Esophagus squamous epithelium (tissue), 5 donors: ENCODE measurements at regions not wholly inside any gene's neighbourhood (a gene's known extent, or its start where the extent isn't known, plus 50 kb on each side); places are given as distances from the start of the nearest gene placed in this dataset.

Source experiments
- DNase-seq: peaks from one replicate; lab custom pipeline; 2025; lab: John Stamatoyannopoulos, UW
- H3K27ac ChIP-seq, 4 donors: fragments of 200-600 bp; sonication (generic); one replicate each; pipeline ENCODE4 v1.5.1; 2016 to 2019; ENCODE audit warnings: mild to moderate bottlenecking in 1 of 4
- H3K27me3 ChIP-seq, 4 donors: fragments of 200-600 bp; sonication (generic); 1 replicate in 3 of 4; 2 replicates in 1 of 4; pipeline versions ENCODE4 v1.5.1 to v1.6.0; 2017 to 2021; ENCODE audit warnings: antibody characterized with exemption in 1 of 4
- H3K36me3 ChIP-seq, 3 donors: fragments of 200-600 bp; sonication (generic); one replicate each; pipeline ENCODE4 v1.5.1; 2016 to 2019
- H3K4me1 ChIP-seq, 3 donors: fragments of 200-600 bp; sonication (generic); one replicate each; pipeline ENCODE4 v1.5.1; 2017 to 2019
- H3K4me3 ChIP-seq, 4 donors: fragments of 200-600 bp; sonication (generic); 1 replicate in 3 of 4; 2 replicates in 1 of 4; pipeline ENCODE4 v1.5.1; 2016 to 2019; ENCODE audit warnings: mild to moderate bottlenecking in 2 of 4, moderate library complexity in 1 of 4
- H3K9me3 ChIP-seq, 3 donors: fragments of 200-600 bp; sonication (generic); one replicate each; pipeline ENCODE4 v1.5.1; 2016 to 2019
- POLR2A ChIP-seq, 4 donors: fragments of 450-650 bp; IDR thresholded peaks; one replicate each; pipeline ENCODE4 v1.6.1; 2017; ENCODE audit warnings: antibody characterized with exemption in 4 of 4, mild to moderate bottlenecking in 4 of 4, moderate library complexity in 3 of 4
- WGBS, 2 donors: methylation state at CpG; one replicate each; pipeline ENCODE4 v1.1.5; 2018; 5-methylcytosine and 5-hydroxymethylcytosine counted together
- intact Hi-C: fragments of 100-400 bp; cut with DNase I; formaldehyde crosslinking; loops from one replicate; pipeline ENCODE4 v1.15.0; 2022
- TF ChIP-seq, protein P1 (sequence below), 6 experiments: fragments of 450-650 bp in 4 of 6; fragments of 200-600 bp in 2 of 6; sonication (generic) in 2 of 6; IDR thresholded peaks; one replicate each; pipeline ENCODE4 v1.5.1; 2016 to 2019; ENCODE audit warnings: antibody characterized with exemption in 6 of 6, mild to moderate bottlenecking in 4 of 6, moderate library complexity in 4 of 6
- donor health status: DM: yes; HTN: yes; CAD: no.

DNA sequence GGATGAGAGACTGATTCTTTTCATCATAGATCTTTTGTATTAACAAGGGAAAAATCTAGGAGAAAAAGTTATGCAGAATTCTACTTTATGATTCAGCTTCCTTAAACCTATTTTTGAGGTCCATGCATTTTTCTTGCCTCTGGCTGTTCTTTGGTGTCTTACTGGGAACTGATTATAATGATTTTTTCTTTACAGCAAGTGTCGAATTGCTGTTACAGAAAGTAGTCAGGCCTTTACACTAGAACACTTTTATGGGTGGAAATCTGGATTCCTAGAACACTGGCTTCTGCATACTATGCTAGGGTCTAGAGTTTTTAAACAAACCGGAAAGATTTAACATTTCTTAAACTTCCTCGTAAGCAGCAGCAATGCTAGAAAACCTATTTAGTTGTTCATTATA, 302.6 kb downstream of the NUP35 start:
- Histone ChIP-seq H3K4me1 (no peaks in the 10 kb centered on the region), H3K27me3 (no peaks in the 10 kb centered on the region), H3K9me3 (peaks cover 0 to 7% (median 3%) of the 10 kb centered on the region in 3 donors), H3K27ac (no peak overlapping the region), H3K4me3 (no peak overlapping the region), H3K36me3 (no peaks in the 10 kb centered on the region)
- DNase-seq, result no peak
- 66 to 77% methylated on average over 3 of the region's 3 CpGs for WGBS, 2 donors
- TF ChIP-seq POLR2A (IDR thresholded peaks at IDR 0.05), result no peak
- TF ChIP-seq, protein P1, sequence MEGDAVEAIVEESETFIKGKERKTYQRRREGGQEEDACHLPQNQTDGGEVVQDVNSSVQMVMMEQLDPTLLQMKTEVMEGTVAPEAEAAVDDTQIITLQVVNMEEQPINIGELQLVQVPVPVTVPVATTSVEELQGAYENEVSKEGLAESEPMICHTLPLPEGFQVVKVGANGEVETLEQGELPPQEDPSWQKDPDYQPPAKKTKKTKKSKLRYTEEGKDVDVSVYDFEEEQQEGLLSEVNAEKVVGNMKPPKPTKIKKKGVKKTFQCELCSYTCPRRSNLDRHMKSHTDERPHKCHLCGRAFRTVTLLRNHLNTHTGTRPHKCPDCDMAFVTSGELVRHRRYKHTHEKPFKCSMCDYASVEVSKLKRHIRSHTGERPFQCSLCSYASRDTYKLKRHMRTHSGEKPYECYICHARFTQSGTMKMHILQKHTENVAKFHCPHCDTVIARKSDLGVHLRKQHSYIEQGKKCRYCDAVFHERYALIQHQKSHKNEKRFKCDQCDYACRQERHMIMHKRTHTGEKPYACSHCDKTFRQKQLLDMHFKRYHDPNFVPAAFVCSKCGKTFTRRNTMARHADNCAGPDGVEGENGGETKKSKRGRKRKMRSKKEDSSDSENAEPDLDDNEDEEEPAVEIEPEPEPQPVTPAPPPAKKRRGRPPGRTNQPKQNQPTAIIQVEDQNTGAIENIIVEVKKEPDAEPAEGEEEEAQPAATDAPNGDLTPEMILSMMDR (IDR thresholded peaks at IDR 0.05), result no peak
- intact Hi-C loops, result no loop called here

DNA sequence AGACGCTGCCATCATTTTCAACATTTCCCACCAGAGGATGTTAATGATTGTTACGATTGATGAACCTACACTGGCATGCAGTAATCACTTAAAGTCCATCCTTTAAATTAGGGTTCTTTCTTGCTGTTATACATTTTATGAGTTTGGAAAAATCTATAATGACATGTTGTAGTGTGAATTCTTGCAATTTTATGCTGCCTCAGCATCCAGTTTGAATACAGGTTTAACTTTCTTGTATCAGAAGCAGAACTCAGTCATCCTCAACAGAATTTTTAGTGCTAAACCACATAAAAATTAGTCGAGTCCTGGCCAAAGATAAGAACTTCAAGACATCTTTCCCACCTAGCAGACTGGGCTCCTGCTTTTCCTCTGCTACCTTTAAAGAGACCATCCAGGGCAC, 303.3 kb downstream of the NUP35 start:
- no peaks in the 10 kb centered on the region for H3K27me3 ChIP-seq
- no peaks in the 10 kb centered on the region for H3K4me1 ChIP-seq
- TF ChIP-seq POLR2A (IDR thresholded peaks at IDR 0.05), result no peak
- TF ChIP-seq, protein P1 (IDR thresholded peaks at IDR 0.05), result no peak
- H3K9me3 ChIP-seq, result peaks cover 0 to 7% (median 3%) of the 10 kb centered on the region in 3 donors
- H3K36me3 ChIP-seq, result no peaks in the 10 kb centered on the region
- intact Hi-C loops, result no loop called here
- DNase-seq, result no peak
- H3K27ac ChIP-seq, result no peak overlapping the region
- WGBS, 2 donors, result 73 to 77% methylated on average over 3 of the region's 3 CpGs
- no peak overlapping the region for H3K4me3 ChIP-seq

DNA sequence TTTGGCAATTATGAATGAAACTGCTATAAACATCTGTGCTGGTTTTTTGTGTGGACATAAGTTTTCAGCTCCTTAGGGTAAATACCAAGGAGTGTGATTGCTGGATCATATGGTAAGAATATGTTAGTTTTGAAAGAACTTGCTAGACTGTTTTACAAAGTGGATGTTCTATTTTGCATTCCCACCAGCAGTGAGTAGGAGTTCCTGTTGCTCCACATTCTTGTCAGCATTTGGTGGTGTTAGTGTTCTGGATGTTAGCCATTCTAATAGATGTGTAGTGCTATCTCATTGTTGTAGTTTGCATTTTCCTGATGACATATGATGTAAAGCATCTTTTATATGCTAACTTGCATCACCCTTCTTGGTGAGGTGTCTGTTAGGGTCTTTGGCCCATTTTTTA, 304.6 kb downstream of the NUP35 start:
- peaks cover 0 to 7% (median 3%) of the 10 kb centered on the region in 3 donors for H3K9me3 ChIP-seq
- H3K27me3 ChIP-seq, result no peaks in the 10 kb centered on the region
- H3K36me3 ChIP-seq, result no peaks in the 10 kb centered on the region
- DNase-seq, result no peak
- no peaks in the 10 kb centered on the region for H3K4me1 ChIP-seq
- H3K4me3 ChIP-seq, result no peak overlapping the region
- intact Hi-C loops, result no loop called here
- H3K27ac ChIP-seq, result no peak overlapping the region
- TF ChIP-seq, protein P1 (IDR thresholded peaks at IDR 0.05), result no peak
- no peak for TF ChIP-seq POLR2A (IDR thresholded peaks at IDR 0.05)

DNA sequence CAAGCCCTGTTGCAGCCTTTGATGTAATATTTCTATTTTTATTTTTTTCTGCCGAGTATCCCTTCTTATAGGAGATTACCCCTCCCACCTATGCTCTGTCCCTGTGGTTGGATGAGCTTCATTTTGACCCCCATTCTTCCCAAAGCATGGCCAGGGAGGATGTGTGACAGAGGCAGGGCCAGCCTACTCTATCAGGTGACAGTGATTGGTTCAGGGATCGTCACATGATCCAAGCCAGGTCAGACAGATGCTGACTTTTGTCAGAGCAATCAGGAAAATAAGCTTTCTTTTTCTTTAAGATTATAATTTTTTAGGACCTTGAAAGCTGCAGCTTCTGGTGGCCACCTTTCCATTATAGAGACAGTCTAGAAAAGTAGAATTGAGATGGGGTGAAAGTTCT, 314.3 kb downstream of the NUP35 start:
- WGBS, 2 donors, result 85 to 89% methylated on average over 2 of the region's 2 CpGs
- Histone ChIP-seq H3K36me3 (no peaks in the 10 kb centered on the region), H3K4me1 (no peaks in the 10 kb centered on the region), H3K27ac (no peak overlapping the region), H3K4me3 (no peak overlapping the region), H3K9me3 (no peaks in the 10 kb centered on the region), H3K27me3 (no peaks in the 10 kb centered on the region)
- no peak for DNase-seq
- no peak for TF ChIP-seq POLR2A (IDR thresholded peaks at IDR 0.05)
- TF ChIP-seq, protein P1 (IDR thresholded peaks at IDR 0.05), result no peak
- intact Hi-C loops, result no loop called here

DNA sequence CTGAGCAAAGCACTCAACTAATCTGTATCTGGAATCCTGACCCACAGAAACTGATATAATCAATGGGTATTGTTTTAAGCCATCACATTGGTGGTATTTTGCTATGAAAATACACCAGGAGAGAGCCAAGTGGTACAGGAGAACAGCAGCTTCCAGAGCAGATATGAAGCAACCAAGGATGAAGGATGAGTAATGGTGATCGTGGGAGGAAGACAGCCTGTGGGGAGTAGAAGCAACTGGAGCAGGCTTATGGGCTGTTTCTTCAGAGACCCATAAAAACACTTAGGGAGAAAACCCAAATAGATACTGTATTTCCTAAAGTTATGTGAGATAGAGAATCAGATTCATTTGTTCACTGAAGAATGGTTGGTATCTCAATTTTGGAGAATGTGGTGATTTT, 330.8 kb downstream of the NUP35 start:
- DNase-seq, result no peak
- Histone ChIP-seq H3K36me3 (no peaks in the 10 kb centered on the region), H3K27me3 (no peaks in the 10 kb centered on the region), H3K4me1 (no peaks in the 10 kb centered on the region), H3K4me3 (no peak overlapping the region), H3K9me3 (no peaks in the 10 kb centered on the region), H3K27ac (no peak overlapping the region)
- TF ChIP-seq, protein P1 (IDR thresholded peaks at IDR 0.05), result no peak
- no peak for TF ChIP-seq POLR2A (IDR thresholded peaks at IDR 0.05)
- intact Hi-C loops, result no loop called here
- 47 to 70% methylated on average over 1 of the region's 1 CpG for whole genome bisulfite sequencing, 2 donors
